ENCODE measurements at regions not wholly inside any gene's neighbourhood (a gene's known extent, or its start where the extent isn't known, plus 50 kb on each side); places are given as distances from the start of the nearest gene placed in this dataset.

DNA sequence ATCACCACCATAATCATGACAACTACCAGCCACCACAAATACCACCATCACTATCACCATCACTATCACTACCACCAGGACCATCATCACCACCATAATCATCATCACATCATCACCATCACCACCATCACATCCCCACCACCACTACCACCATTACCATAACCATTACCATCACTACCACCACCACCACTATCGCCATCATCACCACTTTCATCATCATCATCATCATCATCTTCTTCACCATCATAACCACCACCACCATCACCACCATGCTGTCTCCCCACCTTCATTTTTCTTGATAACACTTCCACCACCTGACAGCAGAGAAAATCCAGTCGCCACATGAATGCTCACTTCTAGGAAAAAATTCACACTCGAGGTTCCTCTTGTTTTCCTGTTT lies 253.6 kb downstream of the ANKRD60 start:
- H4K8ac ChIP-seq (replicated peaks; ENCODE audit: insufficient read length, low read depth, low read length) = no peak overlapping the region
- no peak overlapping the region for H3K4me2 ChIP-seq (ENCODE audit: insufficient read depth, insufficient read length, low read length)
- H3K18ac ChIP-seq (ENCODE audit: insufficient read length, low read depth, low read length) = no peak overlapping the region
- H3K79me1 ChIP-seq (ENCODE audit: insufficient read depth, low read depth, low read length, poor library complexity, severe bottlenecking) = no peaks in the 10 kb centered on the region
- H4K20me1 ChIP-seq (ENCODE audit: control insufficient read depth, insufficient read depth, insufficient read length) = no peaks in the 10 kb centered on the region
- H3K9me3 ChIP-seq (ENCODE audit: control insufficient read depth, low read depth, low read length) = no peaks in the 10 kb centered on the region
- peaks cover 3 to 10% of the 10 kb centered on the region in 2 experiments; a peak in 3 of 5 replicates for H3K9me3 Mint-ChIP-seq
- no peak overlapping the region for H2BK20ac ChIP-seq (ENCODE audit: low read depth, low read length, poor library complexity, severe bottlenecking)
- H3K23ac ChIP-seq (ENCODE audit: insufficient read length, low read depth, low read length) = no peak overlapping the region
- no peaks in the 10 kb centered on the region for H3K27me3 ChIP-seq (ENCODE audit: insufficient read depth, low read length)
- WGBS (ENCODE audit: extremely low coverage, insufficient read length, low lambda C conversion rate) = no CpG with 5 or more reads among the region's 3 CpGs
- no peak overlapping the region for H2AK5ac ChIP-seq (ENCODE audit: insufficient read length, low read length)
- no peak overlapping the region for H2BK15ac ChIP-seq (ENCODE audit: low read depth, low read length)
- no peaks in the 10 kb centered on the region for H3K79me2 ChIP-seq (ENCODE audit: insufficient read depth, low read length)
- H3K23me2 ChIP-seq (ENCODE audit: insufficient read length, low read depth, low read length, poor library complexity, severe bottlenecking) = no peaks in the 10 kb centered on the region
- no peaks in the 10 kb centered on the region for H3K4me1 ChIP-seq (ENCODE audit: insufficient read depth, low read length)
- no peak overlapping the region for H2AFZ ChIP-seq (ENCODE audit: low read length)
- DNase-seq = no peak
- H3K56ac ChIP-seq (ENCODE audit: insufficient read length, low read depth, low read length) = no peak overlapping the region
- no peak overlapping the region for H4K5ac ChIP-seq (ENCODE audit: insufficient read length, low read depth, low read length)
- no peaks in the 10 kb centered on the region; a peak in 1 of 7 replicates for H3K36me3 Mint-ChIP-seq (ENCODE audit: insufficient read depth in 1 of 3, low read depth in 3 of 3)
- H2BK5ac ChIP-seq (ENCODE audit: insufficient read length, low read length) = no peak overlapping the region
- no peak overlapping the region for H3K27ac Mint-ChIP-seq
- H4K91ac ChIP-seq (ENCODE audit: insufficient read length, low read depth, low read length) = no peak overlapping the region
- TF ChIP-seq, protein P1, sequence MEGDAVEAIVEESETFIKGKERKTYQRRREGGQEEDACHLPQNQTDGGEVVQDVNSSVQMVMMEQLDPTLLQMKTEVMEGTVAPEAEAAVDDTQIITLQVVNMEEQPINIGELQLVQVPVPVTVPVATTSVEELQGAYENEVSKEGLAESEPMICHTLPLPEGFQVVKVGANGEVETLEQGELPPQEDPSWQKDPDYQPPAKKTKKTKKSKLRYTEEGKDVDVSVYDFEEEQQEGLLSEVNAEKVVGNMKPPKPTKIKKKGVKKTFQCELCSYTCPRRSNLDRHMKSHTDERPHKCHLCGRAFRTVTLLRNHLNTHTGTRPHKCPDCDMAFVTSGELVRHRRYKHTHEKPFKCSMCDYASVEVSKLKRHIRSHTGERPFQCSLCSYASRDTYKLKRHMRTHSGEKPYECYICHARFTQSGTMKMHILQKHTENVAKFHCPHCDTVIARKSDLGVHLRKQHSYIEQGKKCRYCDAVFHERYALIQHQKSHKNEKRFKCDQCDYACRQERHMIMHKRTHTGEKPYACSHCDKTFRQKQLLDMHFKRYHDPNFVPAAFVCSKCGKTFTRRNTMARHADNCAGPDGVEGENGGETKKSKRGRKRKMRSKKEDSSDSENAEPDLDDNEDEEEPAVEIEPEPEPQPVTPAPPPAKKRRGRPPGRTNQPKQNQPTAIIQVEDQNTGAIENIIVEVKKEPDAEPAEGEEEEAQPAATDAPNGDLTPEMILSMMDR (conservative IDR thresholded peaks at IDR 0.05) = no peak
- no peak overlapping the region for H3T11ph ChIP-seq (ENCODE audit: low read length)
- peaks cover 10% of the 10 kb centered on the region for H3K27me3 Mint-ChIP-seq (ENCODE audit: low read depth)
- no peak overlapping the region for H3K4me3 Mint-ChIP-seq
- no peak overlapping the region for H2BK12ac ChIP-seq (ENCODE audit: insufficient read length, low read depth, low read length)
- no peak overlapping the region for H3K9ac ChIP-seq (ENCODE audit: extremely low read depth, insufficient read length, low read length)
- H2BK120ac ChIP-seq (ENCODE audit: low read depth, low read length, poor library complexity, severe bottlenecking) = no peak overlapping the region
- H3K14ac ChIP-seq (ENCODE audit: insufficient read depth, low read length) = no peak overlapping the region
- H3K27ac ChIP-seq (ENCODE audit: insufficient read length, low read depth, low read length) = no peak overlapping the region
- H3K4me1 Mint-ChIP-seq = 0 out of 4 replicates have a peak, but pooled peaks cover 1% of the 10 kb centered on the region in 2 experiments
- H3K4ac ChIP-seq (ENCODE audit: low read depth, low read length) = no peak overlapping the region
